ENCODE measurements at regions not wholly inside any gene's neighbourhood (a gene's known extent, or its start where the extent isn't known, plus 50 kb on each side); places are given as distances from the start of the nearest gene placed in this dataset.

DNA sequence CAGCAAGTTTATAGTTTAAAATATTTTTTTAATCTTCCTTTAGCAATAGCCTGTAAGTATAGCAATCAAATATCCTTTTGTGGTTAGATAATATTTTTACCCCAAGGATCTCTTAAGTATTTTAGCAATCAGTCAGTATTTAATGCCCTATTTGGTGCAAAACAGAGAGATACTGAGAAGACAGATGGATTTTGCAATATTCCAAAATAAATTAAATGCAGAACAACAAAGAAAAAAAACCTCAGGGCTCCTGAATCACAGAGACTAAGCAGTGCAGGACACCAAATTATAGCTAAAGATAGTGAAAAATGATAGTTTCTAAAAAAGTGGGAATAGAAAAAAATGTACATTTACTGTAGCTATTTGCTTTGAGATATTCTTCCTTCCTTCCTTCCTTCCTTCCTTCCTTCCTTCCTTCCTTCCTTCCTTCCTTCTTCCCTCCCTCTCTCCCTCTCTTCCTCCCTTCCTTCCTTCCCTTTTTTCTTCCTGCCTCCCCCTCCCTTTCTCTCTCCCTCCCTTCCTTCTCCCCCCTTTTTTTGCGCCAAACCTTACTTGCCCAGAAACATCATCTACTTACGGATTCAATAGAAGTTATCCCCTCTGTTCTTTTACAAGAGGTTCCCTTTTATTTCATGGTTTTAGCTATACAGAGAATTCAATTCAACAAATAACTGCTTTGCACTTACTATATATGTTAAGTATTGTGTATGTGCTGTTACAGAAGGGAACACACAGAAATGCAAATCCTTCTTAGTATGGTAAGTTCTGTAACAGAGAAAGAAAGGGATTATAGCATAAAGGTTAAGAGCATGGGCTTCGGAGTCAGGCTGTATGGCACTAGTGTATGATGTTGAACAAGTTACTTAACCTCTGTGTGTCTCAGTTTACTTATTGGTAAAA, 219.0 kb downstream of the CPE start:
- DNase-seq (no peak), ATAC-seq (no peak)
- Mint-ChIP-seq H3K9me3 (no peaks in the 10 kb centered on the region), H3K27me3 (no peaks in the 10 kb centered on the region), H3K27ac (no peak overlapping the region), H3K4me1 (no peaks in the 10 kb centered on the region), H3K36me3 (no peaks in the 10 kb centered on the region), H3K4me3 (no peak overlapping the region)
- POLR2A ChIA-PET: no interaction called here

GRCh38 chr4:165600959-165601683, 222.3 kb downstream of the CPE start:
- Mint-ChIP-seq H3K9me3 (peaks cover 0 to 2% (median 0%) of the 10 kb centered on the region in 9 donors), H3K4me1 (no peaks in the 10 kb centered on the region), H3K27ac (no peak overlapping the region), H3K4me3 (no peak overlapping the region), H3K36me3 (no peaks in the 10 kb centered on the region), H3K27me3 (peaks cover 0 to 6% (median 0%) of the 10 kb centered on the region in 5 donors)
- POLR2A ChIA-PET: no interaction called here
- ATAC-seq: no peak
- no peak for DNase-seq

GRCh38 chr4:165602621-165603020, 223.8 kb downstream of the CPE start:
- peaks cover 0 to 2% (median 0%) of the 10 kb centered on the region in 9 donors for H3K9me3 Mint-ChIP-seq
- H3K36me3 Mint-ChIP-seq: no peaks in the 10 kb centered on the region
- POLR2A ChIA-PET: no interaction called here
- ATAC-seq (no peak), DNase-seq (no peak)
- H3K4me1 Mint-ChIP-seq: no peaks in the 10 kb centered on the region
- peaks cover 0 to 6% (median 0%) of the 10 kb centered on the region in 5 donors for H3K27me3 Mint-ChIP-seq
- no peak overlapping the region for H3K27ac Mint-ChIP-seq
- no peak overlapping the region for H3K4me3 Mint-ChIP-seq

GRCh38 chr4:165604181-165604580, 225.4 kb downstream of the CPE start:
- ATAC-seq (no peak), DNase-seq (no peak)
- no peak overlapping the region for H3K27ac Mint-ChIP-seq
- POLR2A ChIA-PET: no interaction called here
- no peaks in the 10 kb centered on the region for H3K36me3 Mint-ChIP-seq
- H3K27me3 Mint-ChIP-seq: peaks cover 0 to 10% (median 0%) of the 10 kb centered on the region in 5 donors
- peaks cover 0 to 8% (median 0%) of the 10 kb centered on the region in 9 donors for H3K9me3 Mint-ChIP-seq
- no peaks in the 10 kb centered on the region for H3K4me1 Mint-ChIP-seq
- H3K4me3 Mint-ChIP-seq: no peak overlapping the region

DNA sequence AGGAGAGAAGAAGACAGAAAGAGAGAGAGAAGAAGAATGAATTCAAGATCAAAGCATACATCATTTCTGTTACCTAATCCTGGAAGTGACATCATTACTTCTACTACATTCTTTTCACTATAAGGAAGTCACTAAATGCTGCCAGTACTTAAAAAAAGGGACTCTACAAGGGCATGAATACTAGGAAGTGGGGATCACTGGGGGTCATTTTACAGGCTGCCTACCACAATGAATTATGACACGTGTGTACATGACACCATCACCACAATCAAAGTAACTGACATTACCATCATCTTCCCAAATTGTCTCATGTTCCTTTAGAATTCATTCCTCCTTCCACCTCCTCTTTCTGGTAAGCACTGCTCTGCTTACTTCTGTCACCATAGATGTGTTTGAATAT, 227.0 kb downstream of the CPE start:
- no peak overlapping the region for H3K27ac Mint-ChIP-seq
- no peak overlapping the region for H3K4me3 Mint-ChIP-seq
- H3K9me3 Mint-ChIP-seq: peaks cover 0 to 12% (median 0%) of the 10 kb centered on the region in 9 donors
- peaks cover 0 to 2% (median under 1%) of the 10 kb centered on the region in 4 donors for H3K4me1 Mint-ChIP-seq
- POLR2A ChIA-PET: no interaction called here
- no peaks in the 10 kb centered on the region for H3K36me3 Mint-ChIP-seq
- ATAC-seq (no peak), DNase-seq (no peak)
- peaks cover 0 to 17% (median 0%) of the 10 kb centered on the region in 5 donors for H3K27me3 Mint-ChIP-seq

DNA sequence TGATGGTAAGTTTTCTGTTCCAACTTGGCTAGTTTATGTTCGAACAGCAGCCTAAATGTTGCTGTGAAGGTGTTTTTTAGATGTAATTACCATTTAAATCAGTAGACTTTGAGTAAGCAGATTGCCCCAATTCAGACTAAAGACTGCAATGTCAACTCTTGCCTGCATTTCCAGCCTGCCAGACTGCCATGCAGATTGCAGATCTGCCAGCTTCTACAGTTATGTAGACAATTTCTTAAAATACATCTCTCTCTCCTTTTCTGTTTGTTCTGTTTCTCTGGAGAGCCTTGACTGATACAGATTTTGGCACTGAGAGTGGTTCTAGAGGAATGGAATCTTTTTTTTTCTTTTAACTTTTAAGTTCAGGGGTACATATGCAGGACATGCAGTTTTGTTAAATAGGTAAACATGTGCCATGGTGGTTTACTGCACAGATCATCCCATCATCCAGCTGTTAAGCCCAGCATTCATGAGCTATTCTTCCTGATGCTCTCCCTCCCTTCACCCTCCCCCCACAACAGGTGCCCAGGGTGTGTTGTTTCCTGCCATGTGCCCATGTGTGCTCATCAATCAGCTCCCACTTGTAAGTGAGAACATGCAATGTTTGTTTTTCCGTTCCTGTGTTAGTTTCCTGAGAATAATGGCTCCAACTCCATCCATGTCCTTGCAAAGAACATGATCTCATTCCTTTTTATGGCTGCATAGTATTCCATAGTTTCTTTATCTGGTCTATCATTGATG, 227.8 kb downstream of the CPE start:
- H3K4me1 Mint-ChIP-seq: peaks cover 0 to 7% (median 4%) of the 10 kb centered on the region in 4 donors
- no peak overlapping the region for H3K27ac Mint-ChIP-seq
- POLR2A ChIA-PET: no interaction called here
- ATAC-seq (no peak), DNase-seq (no peak)
- H3K4me3 Mint-ChIP-seq: no peak overlapping the region
- no peaks in the 10 kb centered on the region for H3K36me3 Mint-ChIP-seq
- H3K9me3 Mint-ChIP-seq: peaks cover 0 to 12% (median 0%) of the 10 kb centered on the region in 9 donors
- peaks cover 0 to 17% (median 2%) of the 10 kb centered on the region in 5 donors for H3K27me3 Mint-ChIP-seq

- POLR2A ChIA-PET: no interaction called here
- peaks cover 0 to 12% (median 0%) of the 10 kb centered on the region in 9 donors for H3K9me3 Mint-ChIP-seq
- H3K4me3 Mint-ChIP-seq: no peak overlapping the region
These were observed 230.8 kb downstream of the CPE start for GRCh38 chr4:165609653-165610052.

GRCh38 chr4:165610679-165611437, 232.1 kb downstream of the CPE start:
- ATAC-seq (no peak), DNase-seq (no peak)
- H3K4me3 Mint-ChIP-seq: peak overlapping the region in 2 of 10 donors; percentile 28 to 32
- H3K27me3 Mint-ChIP-seq: peaks cover 0 to 10% (median 2%) of the 10 kb centered on the region in 5 donors
- no peak overlapping the region for H3K27ac Mint-ChIP-seq
- H3K9me3 Mint-ChIP-seq: peaks cover 0 to 12% (median 0%) of the 10 kb centered on the region in 9 donors
- peaks cover 0 to 8% (median 5%) of the 10 kb centered on the region in 4 donors for H3K4me1 Mint-ChIP-seq
- POLR2A ChIA-PET: no interaction called here
- no peaks in the 10 kb centered on the region for H3K36me3 Mint-ChIP-seq

More at GRCh38 chr4:165609653-165610052, 230.8 kb downstream of the CPE start:
- DNase-seq: no peak
- ATAC-seq: no peak
- H3K27ac Mint-ChIP-seq: no peak overlapping the region
- peaks cover 0 to 15% (median 2%) of the 10 kb centered on the region in 5 donors for H3K27me3 Mint-ChIP-seq
- no peaks in the 10 kb centered on the region for H3K36me3 Mint-ChIP-seq
- peaks cover 0 to 8% (median 5%) of the 10 kb centered on the region in 4 donors for H3K4me1 Mint-ChIP-seq

- POLR2A ChIA-PET: no interaction called here
- Mint-ChIP-seq H3K4me1 (peaks cover 0 to 8% (median 5%) of the 10 kb centered on the region in 4 donors), H3K9me3 (peaks cover 0 to 13% (median 0%) of the 10 kb centered on the region in 9 donors), H3K4me3 (no peak overlapping the region), H3K27me3 (peaks cover 0 to 10% (median 2%) of the 10 kb centered on the region in 5 donors), H3K27ac (no peak overlapping the region), H3K36me3 (no peaks in the 10 kb centered on the region)
- ATAC-seq (no peak), DNase-seq (no peak)
These were observed 234.1 kb downstream of the CPE start for GRCh38 chr4:165612936-165613335.

DNA sequence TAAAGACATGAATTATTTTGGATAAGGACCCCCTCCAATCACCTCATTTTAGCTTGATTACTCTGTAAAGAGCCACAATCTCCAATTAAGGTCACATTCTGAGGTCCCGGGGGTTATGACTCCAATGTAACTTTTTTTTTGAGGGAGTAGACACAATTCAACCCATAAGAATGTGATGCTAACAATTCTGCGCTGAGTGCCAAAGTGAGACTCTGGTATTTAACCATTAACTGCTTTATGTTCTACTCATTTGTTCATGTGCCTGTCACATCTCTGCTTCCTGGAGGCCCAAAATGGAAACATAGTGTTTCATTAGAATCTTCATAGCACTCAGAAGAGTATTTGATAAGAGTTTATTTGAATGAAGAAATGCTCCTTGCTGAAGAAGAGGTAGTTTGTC, 234.8 kb downstream of the CPE start:
- H3K27ac Mint-ChIP-seq: no peak overlapping the region
- H3K27me3 Mint-ChIP-seq: peaks cover 0 to 15% (median 2%) of the 10 kb centered on the region in 5 donors
- peaks cover 0 to 6% (median 0%) of the 10 kb centered on the region in 3 donors for H3K36me3 Mint-ChIP-seq
- DNase-seq: no peak
- H3K4me1 Mint-ChIP-seq: peaks cover 0 to 8% (median 5%) of the 10 kb centered on the region in 4 donors
- H3K9me3 Mint-ChIP-seq: peaks cover 0 to 18% (median 0%) of the 10 kb centered on the region in 9 donors
- ATAC-seq: no peak
- H3K4me3 Mint-ChIP-seq: no peak overlapping the region
- POLR2A ChIA-PET: no interaction called here

GRCh38 chr4:165620913-165621312, 242.1 kb downstream of the CPE start:
- H3K36me3 Mint-ChIP-seq: peaks cover 0 to 6% (median 0%) of the 10 kb centered on the region in 3 donors
- ATAC-seq (no peak), DNase-seq (no peak)
- peaks cover 0 to 20% (median 11%) of the 10 kb centered on the region in 9 donors for H3K9me3 Mint-ChIP-seq
- peaks cover 0 to 4% (median 0%) of the 10 kb centered on the region in 5 donors for H3K27me3 Mint-ChIP-seq
- no peaks in the 10 kb centered on the region for H3K4me1 Mint-ChIP-seq
- peak overlapping the region in 1 of 10 donors; percentile 71 for H3K27ac Mint-ChIP-seq
- no peak overlapping the region for H3K4me3 Mint-ChIP-seq
- POLR2A ChIA-PET: no interaction called here

DNA sequence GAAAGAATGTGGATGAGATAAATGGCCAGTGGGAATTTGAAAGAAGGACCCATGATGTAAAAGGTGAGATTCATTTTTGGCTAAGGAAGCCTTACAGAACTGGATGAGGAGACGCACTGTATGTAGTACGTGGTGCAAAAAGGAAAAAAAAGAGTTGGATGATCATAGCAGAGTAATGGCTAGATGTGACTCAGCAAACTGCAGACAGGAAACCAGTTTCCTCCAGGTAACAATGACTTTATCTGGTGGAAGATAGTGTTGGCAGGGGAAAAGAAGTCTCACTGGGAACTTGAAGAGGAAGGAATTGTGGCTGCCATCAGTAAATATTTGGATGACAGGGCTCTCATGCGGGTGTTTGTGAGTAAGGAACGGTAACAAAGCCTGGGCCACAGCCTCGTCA, 243.2 kb downstream of the CPE start:
- POLR2A ChIA-PET: no interaction called here
- no peak overlapping the region for H3K27ac Mint-ChIP-seq
- peaks cover 0 to 6% (median 0%) of the 10 kb centered on the region in 3 donors for H3K36me3 Mint-ChIP-seq
- peaks cover 0 to 20% (median 11%) of the 10 kb centered on the region in 9 donors for H3K9me3 Mint-ChIP-seq
- peaks cover 0 to 4% (median 0%) of the 10 kb centered on the region in 5 donors for H3K27me3 Mint-ChIP-seq
- no peak overlapping the region for H3K4me3 Mint-ChIP-seq
- no peak for DNase-seq
- ATAC-seq: no peak
- no peaks in the 10 kb centered on the region for H3K4me1 Mint-ChIP-seq
